ENCODE measurements at regions not wholly inside any gene's neighbourhood (a gene's known extent, or its start where the extent isn't known, plus 50 kb on each side); places are given as distances from the start of the nearest gene placed in this dataset.

DNA sequence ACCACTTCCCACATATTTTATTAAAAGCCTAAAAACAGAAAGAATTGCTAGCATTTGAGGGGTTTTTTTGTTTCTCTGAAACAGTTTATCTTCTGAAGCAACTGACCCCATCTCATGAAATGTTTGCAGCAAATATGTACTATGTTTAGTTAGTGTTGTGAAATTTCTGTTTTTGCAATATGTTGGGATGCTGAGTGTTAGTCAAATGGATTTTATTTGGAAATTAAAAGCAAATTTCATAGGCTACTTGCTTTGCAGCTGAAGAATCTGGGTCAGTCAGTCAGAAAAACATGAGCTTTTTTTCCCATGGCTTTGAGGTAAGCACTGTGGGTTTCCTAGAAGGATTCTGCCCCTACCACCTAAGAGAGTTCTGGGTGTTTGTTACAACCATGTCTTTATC, 184.9 kb upstream of the DKK2 start:
- no peak for DNase-seq

DNA sequence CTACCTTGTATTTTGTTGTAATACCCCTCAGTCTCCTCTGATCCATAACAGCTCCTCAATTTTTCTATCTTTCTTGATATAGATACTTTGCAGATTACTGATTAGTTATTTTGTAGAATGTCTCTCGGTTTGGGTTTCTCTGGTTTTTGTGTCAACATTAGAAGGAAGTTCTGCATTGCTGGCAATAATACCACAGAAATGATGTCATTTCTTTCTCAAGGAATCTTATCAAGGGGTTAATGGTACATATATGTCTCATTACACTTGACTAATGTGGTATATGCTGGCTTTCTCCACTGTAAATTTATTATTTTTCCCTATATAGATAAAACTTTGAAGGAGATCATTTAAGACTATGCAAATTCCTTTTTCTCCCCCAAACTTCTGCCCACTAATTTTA, 183.6 kb upstream of the DKK2 start:
- peak; percentile 34 for DNase-seq

DNA sequence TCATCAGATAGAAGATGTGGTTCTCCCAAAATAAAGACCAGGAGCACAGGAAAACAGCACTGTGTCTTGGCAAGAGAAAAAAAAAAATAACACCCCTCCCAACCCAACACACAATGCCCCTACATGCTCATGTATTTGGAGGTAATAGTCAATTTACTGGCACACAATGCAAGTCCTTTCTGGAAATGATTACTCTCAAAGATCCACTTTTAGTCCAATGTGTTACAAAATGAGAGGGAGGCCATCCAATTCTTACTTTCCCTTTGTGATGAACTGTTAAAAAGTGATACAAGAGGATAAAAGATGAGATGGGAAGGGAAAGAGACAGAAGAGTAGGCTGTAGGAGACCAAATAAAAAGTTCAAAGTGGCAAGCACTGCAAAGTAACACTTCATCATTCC, 180.3 kb upstream of the DKK2 start:
- no peak for DNase-seq

DNA sequence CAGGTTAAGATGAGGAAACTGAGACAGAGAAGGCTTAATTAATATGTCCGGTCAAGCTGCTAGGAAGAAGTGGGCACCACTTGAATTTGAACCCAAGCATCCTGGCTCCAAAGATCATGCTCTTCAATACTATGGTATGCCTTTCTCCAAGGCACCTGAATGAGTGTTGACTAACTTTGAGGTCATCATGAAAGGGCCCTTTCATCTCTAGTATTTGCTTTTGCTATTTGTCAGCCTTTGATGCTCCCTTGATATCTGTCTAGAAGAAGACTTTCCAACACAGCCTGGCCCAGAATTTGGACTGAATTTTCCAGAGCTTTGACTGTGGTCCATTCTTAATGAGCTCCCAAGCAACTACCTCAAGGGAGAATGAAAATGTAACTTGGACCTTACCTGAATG, 179.1 kb upstream of the DKK2 start:
- no peak for DNase-seq

DNA sequence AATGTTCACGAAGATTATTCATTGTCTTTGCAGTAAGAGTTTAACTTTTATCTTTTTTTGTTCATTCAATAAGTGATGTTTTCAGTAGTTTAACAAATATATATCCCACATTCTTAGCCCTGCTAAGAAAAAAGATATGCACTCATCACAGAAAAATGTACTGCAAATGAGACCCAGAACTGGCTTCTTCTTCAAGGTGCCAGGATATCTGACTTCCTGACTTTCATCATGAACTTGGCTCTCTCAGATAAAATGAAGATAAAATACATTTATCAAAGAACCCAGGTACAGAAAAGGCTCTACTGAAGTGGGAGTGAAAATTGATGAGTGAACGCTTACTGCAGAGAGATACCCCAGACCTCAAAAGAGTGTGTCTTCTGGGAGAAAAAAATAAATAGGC, 177.8 kb upstream of the DKK2 start:
- DNase-seq = peak; percentile 48

DNA sequence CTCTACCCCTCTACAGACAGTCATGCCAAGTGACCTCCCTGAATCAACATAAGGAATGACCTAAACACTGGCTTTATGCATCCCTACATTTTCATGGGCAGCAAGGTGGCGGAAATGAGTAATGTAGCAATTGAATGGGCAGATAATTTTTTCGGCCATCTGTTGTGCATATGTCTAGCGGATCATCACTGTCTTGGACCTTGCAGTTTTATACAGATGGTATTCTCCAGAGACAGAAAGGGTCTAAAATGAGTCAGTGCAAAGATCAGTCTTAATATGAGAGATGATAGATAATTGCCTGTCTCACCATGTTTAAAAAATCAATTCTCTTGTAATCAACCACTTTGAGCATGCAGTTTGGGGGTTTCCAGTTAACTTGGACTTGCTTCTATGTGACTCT, 177.3 kb upstream of the DKK2 start:
- DNase-seq = peak; percentile 55

DNA sequence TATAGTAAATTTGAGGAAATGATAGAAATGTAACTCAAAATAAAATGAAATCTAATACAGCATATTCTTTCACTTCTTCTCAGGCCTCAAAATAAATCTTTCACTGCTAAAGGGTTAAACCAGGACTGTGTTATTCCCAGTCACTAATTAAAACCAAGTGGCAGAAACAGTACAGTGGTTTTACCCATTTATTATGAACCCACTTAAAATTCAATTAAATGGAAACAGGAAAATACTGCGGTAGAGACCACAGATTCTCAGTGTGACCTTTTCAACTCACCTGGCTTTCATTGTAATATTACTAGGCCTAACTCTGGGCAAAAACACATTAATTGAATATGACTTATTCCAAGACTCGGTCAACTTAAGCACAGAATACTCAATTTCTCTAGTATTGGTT, 176.5 kb upstream of the DKK2 start:
- peak; percentile 33 for DNase-seq

DNA sequence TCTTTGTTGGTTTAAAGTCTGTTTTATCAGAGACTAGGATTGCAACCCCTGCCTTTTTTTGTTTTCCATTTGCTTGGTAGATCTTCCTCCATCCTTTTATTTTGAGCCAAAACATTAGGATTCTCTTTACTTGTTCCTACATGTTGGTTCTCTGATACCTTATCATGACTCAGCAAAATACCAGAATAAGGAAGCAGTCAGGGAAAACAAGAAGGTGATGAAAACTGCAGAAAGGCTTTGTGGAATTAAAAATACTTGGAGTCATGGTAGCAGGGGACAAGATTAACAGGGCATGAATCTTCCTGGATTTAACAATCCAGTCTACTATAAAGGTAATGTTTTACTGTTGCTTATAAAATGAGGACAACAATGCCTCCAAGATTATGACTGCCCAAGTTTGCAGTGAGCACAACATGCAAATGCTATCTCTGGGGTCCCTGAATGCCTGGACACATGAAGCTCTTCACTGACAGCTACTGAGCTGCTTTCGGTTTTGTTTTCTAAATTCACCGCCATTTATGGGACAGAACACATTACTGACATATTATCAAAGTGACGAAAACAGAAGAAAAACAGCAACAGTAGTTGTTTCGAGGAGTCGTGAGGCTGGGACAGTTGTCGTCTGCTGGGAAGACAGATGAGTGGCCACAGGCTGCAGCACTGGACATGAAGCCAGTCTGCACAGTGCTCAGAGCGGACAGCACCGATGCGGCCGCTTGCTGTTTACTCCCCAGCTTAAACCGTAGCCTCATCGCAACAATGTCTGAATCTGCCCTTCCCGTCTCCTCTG, 174.5 kb upstream of the DKK2 start:
- DNase-seq = peak; percentile 44

DNA sequence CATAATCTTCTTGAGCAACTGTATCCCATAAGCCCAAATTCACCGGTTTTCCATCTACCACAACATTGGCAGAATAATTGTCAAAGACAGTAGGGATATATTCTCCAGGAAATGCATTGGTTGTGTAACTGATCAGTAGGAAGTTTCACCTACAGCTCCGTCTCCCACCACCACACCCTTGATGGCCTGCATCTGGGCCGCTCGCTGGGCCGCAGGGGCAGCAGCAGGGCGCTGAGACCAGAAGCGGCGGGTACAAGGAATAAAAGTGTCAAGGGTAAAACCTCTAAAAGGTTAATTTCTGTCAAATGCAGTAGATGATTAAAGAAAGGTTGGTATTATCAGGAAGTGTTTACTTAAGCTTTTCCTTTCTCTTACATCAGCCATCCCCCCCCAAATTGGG, 167.6 kb upstream of the DKK2 start:
- DNase-seq = no peak

DNA sequence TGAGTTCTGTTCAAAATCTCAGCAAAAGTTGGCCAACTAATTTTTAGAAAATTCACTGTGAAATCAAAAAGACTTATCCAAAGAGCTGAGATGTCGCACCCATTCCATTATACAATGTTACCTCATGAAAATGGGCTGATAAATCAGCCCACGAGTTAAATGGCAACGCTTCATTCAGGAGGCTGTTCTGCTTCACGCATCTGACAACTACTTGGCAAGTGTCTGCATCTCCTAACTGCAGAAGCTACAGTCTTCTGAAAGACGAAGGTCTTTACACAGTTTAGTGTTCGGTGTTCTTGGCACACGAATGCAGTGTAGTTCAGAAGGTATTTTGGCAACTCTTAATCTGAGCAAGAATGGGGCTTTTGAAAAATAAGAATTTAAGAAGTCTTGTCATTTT, 166.6 kb upstream of the DKK2 start:
- no peak for DNase-seq

DNA sequence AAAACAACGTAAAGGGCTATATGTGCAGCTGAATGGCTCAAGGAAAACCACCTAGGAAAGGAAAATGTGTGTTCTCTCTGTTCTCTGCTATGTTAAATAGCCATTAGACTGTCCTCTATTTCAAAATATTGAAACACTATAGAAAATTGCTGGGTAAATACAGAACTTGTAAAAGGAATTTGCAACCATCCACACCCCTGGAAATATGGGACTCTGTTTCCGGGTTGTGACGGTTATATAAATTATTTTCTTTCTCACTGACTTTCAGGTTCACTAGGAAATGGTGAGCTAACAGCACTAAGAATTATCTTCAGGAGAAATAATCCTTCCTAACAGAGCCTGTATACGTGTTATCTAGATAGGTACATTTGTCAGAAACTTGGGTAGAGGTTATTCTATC, 161.0 kb upstream of the DKK2 start:
- DNase-seq = no peak

DNA sequence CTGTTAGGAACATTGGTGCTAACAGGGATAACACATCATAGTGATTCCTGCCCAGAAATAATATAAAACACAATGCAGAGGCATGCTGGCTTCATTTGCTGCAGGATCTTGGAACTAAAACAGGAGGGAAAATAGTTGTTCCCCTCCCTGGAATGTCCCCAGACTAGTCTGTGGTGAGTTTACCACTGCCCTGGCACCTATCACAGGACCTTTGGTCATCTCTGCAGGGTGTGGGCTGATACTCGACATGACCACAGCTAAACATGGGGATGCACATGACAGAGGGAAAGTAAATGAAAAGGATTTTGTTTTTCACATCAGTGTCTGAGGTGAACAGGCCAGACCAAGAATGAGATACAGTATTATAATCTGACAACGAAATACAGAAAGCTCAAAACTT, 160.2 kb upstream of the DKK2 start:
- DNase-seq = no peak

DNA sequence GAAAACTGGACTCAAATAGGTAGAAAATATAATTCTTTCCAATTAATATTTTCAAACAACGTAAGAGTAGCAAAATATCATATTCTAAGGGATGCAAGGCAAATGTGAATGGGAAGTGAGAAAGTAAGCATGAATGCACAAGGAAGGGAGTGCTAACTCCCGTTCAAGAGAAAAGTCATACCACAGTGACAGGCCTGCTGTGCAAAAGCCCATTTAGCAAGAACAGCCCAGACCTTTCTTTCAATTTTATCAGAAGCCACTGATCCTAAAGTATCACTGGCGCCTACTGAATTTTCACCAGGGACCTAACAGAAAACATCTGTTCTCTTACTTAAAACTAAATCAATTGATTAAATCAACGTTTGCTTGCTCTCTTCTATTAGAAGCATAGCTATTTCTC, 157.9 kb upstream of the DKK2 start:
- DNase-seq = no peak

DNA sequence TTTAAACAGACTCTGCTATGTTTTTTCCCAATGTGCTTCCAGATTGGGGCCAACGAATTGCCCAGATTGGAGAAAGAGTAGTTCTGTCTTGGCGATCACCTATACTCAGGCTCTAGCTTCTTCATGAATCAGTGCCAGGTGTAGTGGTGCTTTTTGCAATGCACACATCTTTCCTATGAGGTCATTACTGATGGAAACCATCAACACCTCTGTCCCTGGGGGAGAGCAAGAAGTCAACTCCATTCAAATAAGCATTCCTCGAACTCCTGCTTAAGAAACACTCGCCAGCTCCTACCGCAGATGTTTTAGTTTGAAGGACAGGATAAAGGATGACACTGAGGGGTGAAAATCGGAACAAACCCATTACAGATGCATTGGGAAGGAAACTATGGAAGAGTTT, 156.5 kb upstream of the DKK2 start:
- DNase-seq = no peak

DNA sequence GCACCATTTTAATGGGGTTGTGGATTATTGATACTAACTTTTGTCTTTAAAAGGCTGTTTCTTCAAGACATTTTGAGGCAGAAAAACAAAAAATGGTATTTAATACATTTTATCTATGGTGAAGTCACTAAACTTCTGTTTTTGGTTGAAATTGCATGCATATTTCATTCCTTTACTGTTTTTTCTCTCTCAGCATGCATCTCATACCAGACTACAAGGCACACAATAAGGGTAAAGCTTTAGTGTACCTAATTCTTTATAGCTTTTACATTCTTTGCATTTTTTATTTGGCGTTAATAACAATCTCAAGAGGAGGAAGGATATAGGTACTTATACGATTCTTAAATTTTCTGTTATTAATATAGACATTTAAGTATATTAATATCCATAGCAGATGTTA, 151.0 kb upstream of the DKK2 start:
- DNase-seq = no peak

DNA sequence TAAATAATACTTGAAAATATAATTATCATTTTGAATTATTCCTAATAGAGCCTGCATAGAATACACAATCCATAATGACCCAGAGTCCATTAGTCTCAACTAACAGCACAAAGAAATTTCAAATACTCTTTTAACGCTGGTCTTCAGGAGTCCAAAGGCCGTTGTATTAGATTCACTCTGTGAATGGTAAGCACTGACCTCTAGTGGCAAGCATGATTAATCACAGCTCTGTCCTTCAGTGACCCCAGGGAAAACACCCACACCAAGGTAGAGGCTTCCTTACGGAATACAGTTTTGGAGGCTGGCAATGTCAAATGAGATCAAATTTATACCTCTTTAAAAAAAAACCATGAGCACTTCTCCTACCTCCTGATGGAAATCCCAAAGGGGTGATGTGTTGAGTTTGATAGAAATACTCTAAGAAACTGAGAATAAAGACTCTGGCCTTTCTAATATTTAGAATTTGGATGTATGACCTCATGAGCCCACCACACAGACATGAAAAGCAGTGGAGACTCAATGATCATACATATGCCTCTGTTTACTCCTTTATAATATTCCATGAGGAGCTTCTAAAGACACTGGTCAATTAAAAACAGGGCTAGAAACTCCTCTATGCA, 147.2 kb upstream of the DKK2 start:
- peak; percentile 65 for DNase-seq

DNA sequence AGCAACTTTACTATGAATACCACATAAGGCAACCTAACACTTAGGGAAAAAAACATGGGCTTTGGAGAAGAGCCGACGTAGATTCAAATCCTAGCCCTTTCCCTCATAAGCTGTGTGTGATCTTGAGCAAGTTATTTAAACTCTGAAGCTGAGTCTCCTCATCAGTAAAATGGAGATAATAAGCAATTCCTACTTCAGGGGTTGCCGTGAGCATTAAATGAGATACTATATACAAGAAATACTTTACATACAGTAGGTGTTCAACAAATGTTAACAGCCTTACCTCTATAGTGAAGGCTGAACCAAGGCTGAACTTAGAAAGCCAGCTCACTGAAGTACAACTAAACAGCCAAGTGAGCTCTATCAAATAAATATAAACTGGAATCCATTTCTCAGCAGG, 146.2 kb upstream of the DKK2 start:
- DNase-seq = no peak

DNA sequence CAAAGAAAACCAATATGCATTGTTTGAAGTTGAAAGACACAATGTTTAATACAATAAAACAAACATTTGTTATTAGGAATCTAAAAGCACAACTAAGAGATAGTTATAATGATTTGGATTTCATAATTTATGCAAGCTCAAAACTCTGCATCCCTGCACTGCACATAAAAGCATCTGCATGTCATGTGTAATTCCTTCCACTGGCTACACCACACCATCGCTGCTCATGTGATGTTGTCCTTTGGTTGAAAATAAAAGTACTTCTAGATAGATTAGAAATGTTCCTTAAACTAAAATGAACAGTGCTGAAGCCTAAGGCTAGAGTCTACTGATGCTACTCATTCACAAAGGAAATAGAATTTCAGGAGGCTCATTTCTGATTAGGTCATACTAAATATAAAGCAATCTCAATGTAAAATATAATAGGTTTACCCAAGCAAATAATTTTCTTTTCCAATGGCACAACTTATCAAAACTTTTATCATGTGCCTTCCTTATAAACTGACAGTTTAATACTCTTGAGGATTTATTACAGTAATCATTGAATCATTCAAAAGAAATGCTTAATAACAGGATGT, 130.8 kb upstream of the DKK2 start:
- no peak for DNase-seq

DNA sequence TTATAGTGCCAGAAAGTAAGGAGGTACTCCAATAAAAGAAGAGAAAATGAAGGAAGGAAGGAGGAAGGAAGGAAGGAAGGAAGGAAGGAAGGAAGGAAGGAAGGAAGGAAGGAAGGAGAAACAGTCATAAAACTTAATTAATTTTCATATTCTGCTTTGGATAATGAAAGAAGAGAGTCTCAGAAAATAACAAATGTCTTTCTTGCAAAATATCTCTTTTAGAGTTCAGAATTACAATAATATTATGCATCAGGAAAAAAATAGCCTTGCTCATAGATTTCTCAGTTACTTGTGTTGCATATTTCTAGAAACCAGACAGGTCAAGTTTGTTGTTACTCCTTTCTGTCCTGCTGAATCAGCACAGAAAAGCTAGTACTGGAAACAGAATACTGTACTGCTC, 130.1 kb upstream of the DKK2 start:
- no peak for DNase-seq

DNA sequence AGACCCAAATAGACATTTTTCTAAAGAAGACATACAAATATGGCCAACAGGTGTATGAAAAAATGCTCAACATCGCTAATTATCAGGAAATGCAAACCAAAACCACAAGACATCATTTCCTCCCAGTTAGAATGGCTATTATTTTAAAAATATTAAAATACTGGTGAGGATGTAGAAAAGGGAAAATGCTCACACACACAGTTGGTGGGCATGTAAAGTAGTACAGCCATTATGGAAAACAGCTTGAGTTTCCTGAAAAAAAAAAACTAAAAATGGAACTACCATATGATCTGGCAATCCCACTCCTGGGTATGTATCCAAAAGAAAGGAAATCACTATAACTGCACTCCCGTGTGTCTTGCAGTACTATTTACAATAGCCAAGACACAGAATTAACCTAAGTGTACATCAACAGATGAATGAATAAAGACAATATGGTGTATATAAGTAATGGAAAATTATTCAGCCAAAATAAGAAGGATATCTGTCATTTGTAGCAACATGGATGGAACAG, 128.9 kb upstream of the DKK2 start:
- DNase-seq = no peak

DNA sequence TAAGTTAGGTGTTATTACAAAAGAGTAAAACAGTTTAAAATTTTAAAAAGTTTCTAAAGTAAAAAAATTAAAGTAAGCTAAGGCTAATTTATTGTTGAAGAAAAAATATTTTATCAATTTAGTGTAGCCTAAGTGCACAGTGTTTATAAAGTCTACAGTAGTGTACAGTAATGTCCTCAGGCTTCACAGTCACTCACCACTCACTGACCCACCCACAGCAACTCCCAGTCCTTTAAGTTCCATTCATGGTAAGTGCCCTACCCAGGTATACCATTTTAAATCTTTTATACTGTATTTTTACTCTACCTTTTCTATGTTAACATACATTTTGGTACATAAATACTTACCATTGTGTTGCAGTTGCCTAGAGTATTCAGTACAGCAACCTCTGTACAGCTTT, 120.3 kb upstream of the DKK2 start:
- no peak for DNase-seq

DNA sequence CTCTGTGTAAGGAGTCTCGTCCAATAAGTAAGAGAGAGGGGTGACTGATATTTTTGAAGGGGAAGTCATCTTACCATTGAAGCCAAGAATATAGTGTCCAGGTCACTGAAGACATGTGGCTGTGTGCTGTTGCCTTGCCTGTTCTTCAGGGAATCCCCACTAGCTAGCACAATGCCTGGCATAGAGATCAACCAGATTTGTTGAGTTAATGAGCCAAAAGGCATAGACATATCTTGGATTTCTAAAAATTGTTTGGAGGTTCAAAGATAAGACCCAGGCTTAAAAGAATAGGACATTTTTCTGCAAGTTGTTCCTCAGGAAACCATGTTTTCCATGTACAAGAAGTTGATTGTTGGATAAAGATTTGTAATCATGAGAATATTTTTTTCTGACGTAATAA, 119.3 kb upstream of the DKK2 start:
- no peak for DNase-seq

DNA sequence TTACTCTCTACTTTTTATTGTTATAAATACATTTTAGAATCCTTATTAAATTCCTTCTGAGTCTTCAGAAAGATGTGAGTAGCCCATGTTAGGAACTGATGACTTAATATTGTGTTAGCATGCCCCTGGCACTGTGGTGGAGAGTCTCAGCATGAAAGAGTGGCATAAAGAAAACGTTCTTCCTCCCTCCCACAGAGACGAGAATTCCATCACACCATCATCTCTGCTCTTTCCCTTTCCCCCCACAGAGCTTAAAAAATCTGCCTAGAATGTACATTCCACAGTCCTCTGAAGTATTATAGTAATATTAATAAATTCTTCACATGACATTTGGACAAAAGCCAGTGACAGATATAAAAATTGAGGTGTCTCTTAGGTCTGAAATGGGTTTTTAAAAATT, 117.8 kb upstream of the DKK2 start:
- peak; percentile 4 for DNase-seq

DNA sequence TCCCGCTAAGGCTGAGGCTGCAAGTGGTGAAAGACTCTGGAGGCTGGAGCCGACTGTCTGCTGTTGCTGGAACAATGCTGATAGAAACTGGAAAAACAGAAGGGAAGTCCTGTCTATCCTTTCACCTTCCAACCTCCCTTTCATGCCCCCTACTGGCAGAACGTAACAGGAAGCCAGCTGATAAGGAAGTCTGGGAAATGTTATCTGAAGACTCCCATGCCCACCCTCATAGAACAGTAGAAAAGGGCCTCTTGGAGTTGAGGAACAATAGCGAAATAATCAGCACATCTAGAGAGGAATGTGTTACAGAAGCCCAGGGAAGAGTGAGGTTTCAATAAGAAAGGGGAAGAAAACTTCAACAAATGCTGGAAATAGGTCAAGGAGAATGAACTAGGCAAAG, 117.1 kb upstream of the DKK2 start:
- no peak for DNase-seq

DNA sequence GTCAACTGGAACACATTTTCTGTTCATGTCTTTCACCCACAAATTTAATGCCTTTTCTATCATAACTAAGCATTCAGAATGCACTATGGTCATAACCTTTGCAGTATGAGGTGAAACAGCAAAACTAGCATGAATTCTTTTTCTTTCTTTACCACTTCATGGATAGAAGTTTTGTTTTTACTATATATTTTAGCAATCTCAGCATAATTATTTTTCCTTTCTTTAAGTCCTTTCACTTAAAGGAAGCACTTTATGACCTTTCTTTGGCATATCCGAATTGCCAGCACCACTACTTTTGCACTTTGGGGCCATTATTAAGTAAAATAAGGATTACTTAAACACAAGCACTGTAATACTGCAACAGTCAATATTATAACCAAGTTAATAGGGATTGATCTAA, 115.1 kb upstream of the DKK2 start:
- DNase-seq = no peak

Data from fibroblast of skin of right quadriceps (primary cell).